Adrenal gland (tissue), 5 donors: ENCODE measurements at regions not wholly inside any gene's neighbourhood (a gene's known extent, or its start where the extent isn't known, plus 50 kb on each side); places are given as distances from the start of the nearest gene placed in this dataset.

Experiments used
- CTCF ChIP-seq, 6 experiments: fragments of 450-650 bp in 4 of 6; fragments of 200-600 bp in 2 of 6; sonication (generic) in 1 of 6; IDR thresholded peaks; 1 replicate in 5 of 6; 2 replicates in 1 of 6; pipeline versions ENCODE4 v1.5.1 to v1.8.0; 2016 to 2021; ENCODE audit warnings: antibody characterized with exemption in 6 of 6, mild to moderate bottlenecking in 2 of 6, moderate library complexity in 1 of 6
- POLR2A ChIP-seq, 2 donors: fragments of 450-650 bp; IDR thresholded peaks; one replicate each; pipeline ENCODE4 v1.6.1; 2017; ENCODE audit warnings: antibody characterized with exemption in 2 of 2, mild to moderate bottlenecking in 2 of 2, moderate library complexity in 1 of 2
- donor health status: DM: no; HTN: no; CAD: no.

GRCh38 chr6:81194374-81194773, 558.1 kb downstream of the TENT5A start:
- TF ChIP-seq CTCF (IDR thresholded peaks at IDR 0.05), result no peak
- no peak for TF ChIP-seq POLR2A (IDR thresholded peaks at IDR 0.05)
